ENCODE measurements at regions not wholly inside any gene's neighbourhood (a gene's known extent, or its start where the extent isn't known, plus 50 kb on each side); places are given as distances from the start of the nearest gene placed in this dataset.
"Not testable (repeated sequence)": the region's sequence is repeated elsewhere in the genome, so short reads cannot be mapped to it uniquely, and the experiment has no call there.

- FAIRE-seq (no peak), DNase-seq (ENCODE audit: low read depth) (no peak)
- H3K9me3 Mint-ChIP-seq (ENCODE audit: unreplicated experiment): peaks cover 7% of the 10 kb centered on the region
Observed at GRCh38 chr11:134499990-134500389, 87.9 kb upstream of the B3GAT1 start.

DNA sequence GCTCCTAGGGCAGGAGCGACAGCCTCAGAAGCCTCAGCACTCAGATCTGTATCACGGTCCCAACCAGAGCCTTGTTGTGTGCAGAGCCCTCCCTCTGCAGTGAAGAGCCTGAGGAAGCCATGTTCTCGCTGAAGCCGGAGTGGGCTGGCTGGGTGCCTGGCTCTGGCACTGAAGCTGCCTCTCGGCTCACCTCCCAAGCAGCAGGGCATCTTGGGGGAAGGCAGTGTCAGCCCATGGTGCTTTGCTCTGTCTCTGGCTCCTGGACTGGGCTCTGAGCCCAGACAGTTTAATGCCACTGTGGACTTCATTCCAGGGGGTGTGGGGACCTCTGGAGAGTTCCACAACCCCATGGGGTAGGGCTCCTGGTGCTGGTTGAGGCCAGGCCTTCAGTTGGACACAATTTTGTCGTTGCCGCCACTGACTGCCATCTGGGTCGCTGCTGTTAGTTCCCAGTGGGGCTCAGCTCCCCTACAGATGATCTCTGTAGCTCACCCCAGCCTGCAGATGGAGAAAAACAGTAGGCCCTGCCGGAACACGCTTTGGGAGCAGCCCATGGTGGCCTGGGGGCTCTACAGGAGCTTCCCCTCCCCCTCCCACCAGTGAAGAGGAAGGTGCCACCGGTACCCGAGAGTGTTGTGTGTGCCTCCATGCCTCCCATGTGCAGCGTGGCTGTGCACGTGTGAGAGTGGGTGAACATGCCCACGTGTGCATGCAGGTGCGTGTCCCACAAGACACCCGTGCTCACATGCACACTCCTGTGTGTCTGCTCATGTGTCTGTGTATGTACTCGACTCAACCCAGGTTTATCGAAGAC lies 86.5 kb upstream of the B3GAT1 start:
- Mint-ChIP-seq H3K27ac (ENCODE audit: unreplicated experiment) (no peak overlapping the region), H3K36me3 (ENCODE audit: low read depth, unreplicated experiment) (no peaks in the 10 kb centered on the region), H3K27me3 (ENCODE audit: low read depth, unreplicated experiment) (peaks cover 49% of the 10 kb centered on the region), H3K9me3 (ENCODE audit: unreplicated experiment) (peaks cover 7% of the 10 kb centered on the region), H3K4me1 (ENCODE audit: low read depth, unreplicated experiment) (no peaks in the 10 kb centered on the region), H3K4me3 (ENCODE audit: unreplicated experiment) (no peak overlapping the region)
- FAIRE-seq: no peak
- no peak overlapping the region for H3K4me3 ChIP-seq (ENCODE audit: insufficient read depth, low read depth, low read length)
- H3K27me3 ChIP-seq (ENCODE audit: insufficient read depth, low read length): no peaks in the 10 kb centered on the region
- no peak for DNase-seq (ENCODE audit: low read depth)
- no peak overlapping the region for H3K27ac ChIP-seq (ENCODE audit: low read depth, low read length)
- H3K36me3 ChIP-seq (ENCODE audit: insufficient read depth, low read length): no peaks in the 10 kb centered on the region
- peaks cover 3% of the 10 kb centered on the region for H3K9me3 ChIP-seq (ENCODE audit: insufficient read depth, low read depth, low read length)
- TF ChIP-seq, protein P1, sequence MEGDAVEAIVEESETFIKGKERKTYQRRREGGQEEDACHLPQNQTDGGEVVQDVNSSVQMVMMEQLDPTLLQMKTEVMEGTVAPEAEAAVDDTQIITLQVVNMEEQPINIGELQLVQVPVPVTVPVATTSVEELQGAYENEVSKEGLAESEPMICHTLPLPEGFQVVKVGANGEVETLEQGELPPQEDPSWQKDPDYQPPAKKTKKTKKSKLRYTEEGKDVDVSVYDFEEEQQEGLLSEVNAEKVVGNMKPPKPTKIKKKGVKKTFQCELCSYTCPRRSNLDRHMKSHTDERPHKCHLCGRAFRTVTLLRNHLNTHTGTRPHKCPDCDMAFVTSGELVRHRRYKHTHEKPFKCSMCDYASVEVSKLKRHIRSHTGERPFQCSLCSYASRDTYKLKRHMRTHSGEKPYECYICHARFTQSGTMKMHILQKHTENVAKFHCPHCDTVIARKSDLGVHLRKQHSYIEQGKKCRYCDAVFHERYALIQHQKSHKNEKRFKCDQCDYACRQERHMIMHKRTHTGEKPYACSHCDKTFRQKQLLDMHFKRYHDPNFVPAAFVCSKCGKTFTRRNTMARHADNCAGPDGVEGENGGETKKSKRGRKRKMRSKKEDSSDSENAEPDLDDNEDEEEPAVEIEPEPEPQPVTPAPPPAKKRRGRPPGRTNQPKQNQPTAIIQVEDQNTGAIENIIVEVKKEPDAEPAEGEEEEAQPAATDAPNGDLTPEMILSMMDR (IDR thresholded peaks at IDR 0.05; ENCODE audit: insufficient read depth, low read depth, low read length): no peak
- no peak for TF ChIP-seq EZH2 (IDR thresholded peaks at IDR 0.05; ENCODE audit: insufficient read depth, low read length)
- no peak overlapping the region for H2AFZ ChIP-seq (ENCODE audit: low read depth, low read length)
- no peaks in the 10 kb centered on the region for H3K4me1 ChIP-seq (ENCODE audit: insufficient read depth, low read length)
- H4K20me1 ChIP-seq (ENCODE audit: insufficient read depth, low read length): no peaks in the 10 kb centered on the region
- H3K79me2 ChIP-seq (ENCODE audit: insufficient read depth, low read length): no peaks in the 10 kb centered on the region
- H3K9ac ChIP-seq (ENCODE audit: low read length): no peak overlapping the region
- no peak overlapping the region for H3K4me2 ChIP-seq (ENCODE audit: low read length)

More at GRCh38 chr11:134499990-134500389, 87.9 kb upstream of the B3GAT1 start:
- Histone ChIP-seq H3K79me2 (ENCODE audit: insufficient read depth, low read length) (no peaks in the 10 kb centered on the region), H3K36me3 (ENCODE audit: insufficient read depth, low read length) (no peaks in the 10 kb centered on the region), H3K4me3 (ENCODE audit: insufficient read depth, low read depth, low read length) (no peak overlapping the region), H3K9me3 (ENCODE audit: insufficient read depth, low read depth, low read length) (peaks cover 3% of the 10 kb centered on the region), H3K4me2 (ENCODE audit: low read length) (no peak overlapping the region), H3K27ac (ENCODE audit: low read depth, low read length) (no peak overlapping the region), H3K9ac (ENCODE audit: low read length) (no peak overlapping the region), H4K20me1 (ENCODE audit: insufficient read depth, low read length) (no peaks in the 10 kb centered on the region), H3K27me3 (ENCODE audit: insufficient read depth, low read length) (no peaks in the 10 kb centered on the region), H3K4me1 (ENCODE audit: insufficient read depth, low read length) (no peaks in the 10 kb centered on the region), H2AFZ (ENCODE audit: low read depth, low read length) (no peak overlapping the region)
- TF ChIP-seq, protein P1 (IDR thresholded peaks at IDR 0.05; ENCODE audit: insufficient read depth, low read depth, low read length): no peak
- TF ChIP-seq EZH2 (IDR thresholded peaks at IDR 0.05; ENCODE audit: insufficient read depth, low read length): no peak
- Mint-ChIP-seq H3K27ac (ENCODE audit: unreplicated experiment) (no peak overlapping the region), H3K27me3 (ENCODE audit: low read depth, unreplicated experiment) (peaks cover 55% of the 10 kb centered on the region), H3K36me3 (ENCODE audit: low read depth, unreplicated experiment) (no peaks in the 10 kb centered on the region), H3K4me1 (ENCODE audit: low read depth, unreplicated experiment) (no peaks in the 10 kb centered on the region), H3K4me3 (ENCODE audit: unreplicated experiment) (no peak overlapping the region)

DNA sequence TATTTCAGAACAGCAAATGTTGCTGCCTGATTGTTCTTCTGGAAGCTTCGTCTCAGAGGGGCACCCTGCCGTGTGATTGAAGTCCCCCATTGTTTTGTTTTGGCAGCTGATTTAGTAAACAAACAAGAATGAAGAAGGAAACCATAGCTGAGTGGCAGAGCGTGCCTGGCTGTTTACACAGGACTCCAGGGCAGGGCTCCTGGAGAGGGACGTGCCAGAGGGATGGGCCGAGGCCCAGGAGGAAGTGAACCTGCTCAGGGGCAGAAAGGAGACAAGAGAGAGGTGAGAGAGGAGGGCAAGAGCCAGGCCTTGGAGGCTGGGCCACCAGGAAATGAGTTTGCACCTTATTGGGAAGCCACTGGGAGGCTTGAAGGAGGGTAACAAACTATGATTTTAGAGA lies 85.5 kb upstream of the B3GAT1 start:
- H3K9me3 ChIP-seq (ENCODE audit: insufficient read depth, low read depth, low read length): peaks cover 3% of the 10 kb centered on the region
- no peaks in the 10 kb centered on the region for H3K27me3 ChIP-seq (ENCODE audit: insufficient read depth, low read length)
- TF ChIP-seq, protein P1 (IDR thresholded peaks at IDR 0.05; ENCODE audit: insufficient read depth, low read depth, low read length): no peak
- TF ChIP-seq EZH2 (IDR thresholded peaks at IDR 0.05; ENCODE audit: insufficient read depth, low read length): no peak
- FAIRE-seq: no peak
- no peaks in the 10 kb centered on the region for H3K79me2 ChIP-seq (ENCODE audit: insufficient read depth, low read length)
- Mint-ChIP-seq H3K36me3 (ENCODE audit: low read depth, unreplicated experiment) (no peaks in the 10 kb centered on the region), H3K9me3 (ENCODE audit: unreplicated experiment) (peaks cover 11% of the 10 kb centered on the region), H3K27me3 (ENCODE audit: low read depth, unreplicated experiment) (peaks cover 49% of the 10 kb centered on the region), H3K4me3 (ENCODE audit: unreplicated experiment) (no peak overlapping the region), H3K27ac (ENCODE audit: unreplicated experiment) (no peak overlapping the region), H3K4me1 (ENCODE audit: low read depth, unreplicated experiment) (no peaks in the 10 kb centered on the region)
- no peak overlapping the region for H3K4me2 ChIP-seq (ENCODE audit: low read length)
- H3K36me3 ChIP-seq (ENCODE audit: insufficient read depth, low read length): no peaks in the 10 kb centered on the region
- DNase-seq (ENCODE audit: low read depth): no peak
- no peak overlapping the region for H2AFZ ChIP-seq (ENCODE audit: low read depth, low read length)
- H3K4me1 ChIP-seq (ENCODE audit: insufficient read depth, low read length): no peaks in the 10 kb centered on the region
- H3K4me3 ChIP-seq (ENCODE audit: insufficient read depth, low read depth, low read length): no peak overlapping the region
- H3K9ac ChIP-seq (ENCODE audit: low read length): no peak overlapping the region
- no peak overlapping the region for H3K27ac ChIP-seq (ENCODE audit: low read depth, low read length)
- H4K20me1 ChIP-seq (ENCODE audit: insufficient read depth, low read length): no peaks in the 10 kb centered on the region

- H3K4me1 ChIP-seq (ENCODE audit: insufficient read depth, low read length); H3K27ac ChIP-seq (ENCODE audit: low read depth, low read length); H3K4me1 Mint-ChIP-seq (ENCODE audit: low read depth, unreplicated experiment); FAIRE-seq; H3K9ac ChIP-seq (ENCODE audit: low read length); H3K36me3 Mint-ChIP-seq (ENCODE audit: low read depth, unreplicated experiment); H2AFZ ChIP-seq (ENCODE audit: low read depth, low read length); H3K4me3 Mint-ChIP-seq (ENCODE audit: unreplicated experiment); H3K4me2 ChIP-seq (ENCODE audit: low read length); H3K27ac Mint-ChIP-seq (ENCODE audit: unreplicated experiment); H3K27me3 ChIP-seq (ENCODE audit: insufficient read depth, low read length); DNase-seq (ENCODE audit: low read depth); H3K79me2 ChIP-seq (ENCODE audit: insufficient read depth, low read length); H3K36me3 ChIP-seq (ENCODE audit: insufficient read depth, low read length); H3K9me3 ChIP-seq (ENCODE audit: insufficient read depth, low read depth, low read length); H3K4me3 ChIP-seq (ENCODE audit: insufficient read depth, low read depth, low read length); H4K20me1 ChIP-seq (ENCODE audit: insufficient read depth, low read length): not testable (repeated sequence)
- peaks cover 11% of the 10 kb centered on the region for H3K9me3 Mint-ChIP-seq (ENCODE audit: unreplicated experiment)
- H3K27me3 Mint-ChIP-seq (ENCODE audit: low read depth, unreplicated experiment): peaks cover 45% of the 10 kb centered on the region
Observed at GRCh38 chr11:134496058-134496457, 84.0 kb upstream of the B3GAT1 start.

All from astrocyte (in vitro differentiated cells and primary cell).